ENCODE measurements at regions not wholly inside any gene's neighbourhood (a gene's known extent, or its start where the extent isn't known, plus 50 kb on each side); places are given as distances from the start of the nearest gene placed in this dataset.
A peak's percentile ranks its signal among the peaks of the same experiment; 100 is the strongest.

DNA sequence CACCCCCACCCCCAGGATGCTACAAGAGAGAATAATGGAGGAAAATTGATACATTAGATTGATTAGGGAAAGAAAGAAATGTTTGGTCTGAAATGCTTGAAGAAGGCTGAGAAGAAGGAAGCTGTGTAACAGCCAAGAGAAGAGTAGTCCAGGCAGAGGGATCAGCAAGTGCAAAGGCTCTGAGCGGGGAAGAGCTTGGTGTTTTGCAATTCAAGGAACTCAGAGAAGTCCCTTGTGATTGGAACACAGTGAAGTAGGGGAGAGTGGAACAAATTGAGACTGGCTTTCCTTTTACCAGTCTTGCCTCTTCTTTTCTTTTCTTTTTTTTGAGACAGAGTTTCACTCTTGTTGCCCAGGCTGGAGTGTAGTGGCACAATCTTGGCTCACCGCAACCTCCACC lies 76.6 kb upstream of the CHD6 start:
- FAIRE-seq, result no peak
- TF ChIP-seq JUN (IDR thresholded peaks at IDR 0.05; ENCODE audit: low read depth, low read length) (no peak), FOSL1 (IDR thresholded peaks at IDR 0.05; ENCODE audit: insufficient read depth, low read depth, low read length) (no peak), CTBP2 (IDR thresholded peaks at IDR 0.05; ENCODE audit: borderline replicate concordance, insufficient read depth, insufficient read length, low read length) (no peak), KDM4A (IDR thresholded peaks at IDR 0.05; ENCODE audit: low read depth, low read length, severe bottlenecking) (no peak), CHD1 (IDR thresholded peaks at IDR 0.05; ENCODE audit: low read depth, low read length) (no peak), KDM1A (IDR thresholded peaks at IDR 0.05; ENCODE audit: borderline replicate concordance, low read length) (no peak), RFX5 (IDR thresholded peaks at IDR 0.05; ENCODE audit: borderline replicate concordance, low read depth, low read length) (no peak), NRF1 (IDR thresholded peaks at IDR 0.05; ENCODE audit: low read depth, low read length) (no peak), SP1 (IDR thresholded peaks at IDR 0.05; ENCODE audit: low read depth, low read length) (no peak), SAP30 (IDR thresholded peaks at IDR 0.05; ENCODE audit: insufficient read depth, insufficient replicate concordance, low read length) (no peak), SRF (IDR thresholded peaks at IDR 0.05; ENCODE audit: low read depth, low read length) (no peak), YY1 (IDR thresholded peaks at IDR 0.05; ENCODE audit: low read depth, low read length) (no peak), SUZ12 (IDR thresholded peaks at IDR 0.05; ENCODE audit: low read length) (no peak)
- TF ChIP-seq, protein P1, sequence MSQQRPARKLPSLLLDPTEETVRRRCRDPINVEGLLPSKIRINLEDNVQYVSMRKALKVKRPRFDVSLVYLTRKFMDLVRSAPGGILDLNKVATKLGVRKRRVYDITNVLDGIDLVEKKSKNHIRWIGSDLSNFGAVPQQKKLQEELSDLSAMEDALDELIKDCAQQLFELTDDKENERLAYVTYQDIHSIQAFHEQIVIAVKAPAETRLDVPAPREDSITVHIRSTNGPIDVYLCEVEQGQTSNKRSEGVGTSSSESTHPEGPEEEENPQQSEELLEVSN (IDR thresholded peaks at IDR 0.05), result no peak

More for the DNA sequence above, 76.6 kb upstream of the CHD6 start:
- H2BK15ac ChIP-seq (ENCODE audit: low read length), result no peak overlapping the region
- H3K4ac ChIP-seq (replicated peaks; ENCODE audit: insufficient read length, low read depth, low read length), result no peak overlapping the region
- no peak overlapping the region for H3K14ac ChIP-seq (ENCODE audit: insufficient read length)
- no peaks in the 10 kb centered on the region for H3K9me3 ChIP-seq (ENCODE audit: insufficient read depth in 2 of 2, low read depth in 1 of 2, low read length in 1 of 2)
- peak overlapping the region in 1 of 2 experiments; percentile 65; a peak in 1 of 4 replicates for H3K4me2 ChIP-seq (ENCODE audit: insufficient read depth in 1 of 2, low read depth in 2 of 2, low read length in 2 of 2)
- no peak for DNase-seq (ENCODE audit: low read depth in 1 of 2, low spot score in 2 of 2)
- no peaks in the 10 kb centered on the region for H3K27me3 ChIP-seq (replicated peaks in 1 of 4; ENCODE audit: control insufficient read depth in 3 of 4, extremely low read depth in 1 of 4, insufficient read depth in 3 of 4, low read length in 3 of 4)
- no peak overlapping the region for H4K91ac ChIP-seq (replicated peaks; ENCODE audit: insufficient read length, low read length)
- no peaks in the 10 kb centered on the region for H3K36me3 ChIP-seq (ENCODE audit: control insufficient read depth in 2 of 4, insufficient read depth in 4 of 4, low read length in 3 of 4)
- H4K20me1 ChIP-seq (replicated peaks in 1 of 2; ENCODE audit: control insufficient read depth in 1 of 2, insufficient read depth in 2 of 2, low read length in 2 of 2), result no peaks in the 10 kb centered on the region
- no peak overlapping the region for H2BK12ac ChIP-seq (ENCODE audit: low read depth, low read length)
- no peak overlapping the region for H3K23ac ChIP-seq (ENCODE audit: insufficient read length)
- ChIA-PET CTCF (ENCODE audit: partially characterized antibody) (interaction anchor here (0.5 to 2.0 kb wide), 8 partner anchors 10 to 507 kb away, joined by 3 to 8 read pairs (median 4); no protein-coding TSS in a partner anchor), POLR2A (ENCODE audit: partially characterized antibody) (interaction anchor here (0.6 to 1.1 kb wide), 3 partner anchors 54 to 842 kb away, joined by 3 to 5 read pairs (median 3); no protein-coding TSS in a partner anchor)
- H3K79me1 ChIP-seq (ENCODE audit: low read depth, low read length), result no peaks in the 10 kb centered on the region
- H3K18ac ChIP-seq (ENCODE audit: extremely low read depth, low read length), result no peak overlapping the region
- H2AFZ ChIP-seq (ENCODE audit: low read length), result no peak overlapping the region
- H3K4me1 ChIP-seq (replicated peaks in 1 of 4; ENCODE audit: control insufficient read depth in 3 of 4, insufficient read depth in 4 of 4, low read length in 3 of 4), result peaks cover 0 to 6% (median 1%) of the 10 kb centered on the region in 4 experiments; a peak in 1 of 7 replicates
- no peak overlapping the region for H2BK5ac ChIP-seq (ENCODE audit: low read depth, low read length)
- H3K9ac ChIP-seq (replicated peaks in 1 of 4; ENCODE audit: extremely low read depth in 1 of 4, low read depth in 3 of 4, low read length in 3 of 4), result no peak overlapping the region; a peak in 1 of 7 replicates
- H4K8ac ChIP-seq (ENCODE audit: extremely low read depth, insufficient read depth, low read length), result no peak overlapping the region
- peak overlapping the region; percentile 42; the same call in 1 of the 2 replicates for H2AK5ac ChIP-seq (ENCODE audit: low read depth, low read length)
- 83% methylated on average over 2 of the region's 2 CpGs; no CpG with 5 or more reads in 1 of the 2 experiments for WGBS, 2 experiments (ENCODE audit: extremely low coverage in 1 of 2, insufficient coverage in 1 of 2, insufficient read length in 1 of 2, insufficient replicate concordance in 2 of 2, low coverage in 1 of 2, low lambda C conversion rate in 2 of 2, missing lambda C conversion rate in 1 of 2)
- peak overlapping the region in 1 of 4 experiments; percentile 76; a peak in 2 of 8 replicates for H3K4me3 ChIP-seq (ENCODE audit: extremely low read depth in 1 of 4, insufficient read depth in 2 of 4, low read depth in 3 of 4, low read length in 4 of 4)
- H3K79me2 ChIP-seq (ENCODE audit: control insufficient read depth in 1 of 2, insufficient read depth in 2 of 2, low read length in 2 of 2), result no peaks in the 10 kb centered on the region
- H3K23me2 ChIP-seq (ENCODE audit: low read depth, low read length), result peaks cover 3% of the 10 kb centered on the region; the same call in 1 of the 2 replicates
- no peak overlapping the region for H2BK120ac ChIP-seq (replicated peaks; ENCODE audit: low read depth, low read length)
- no peak overlapping the region for H2BK20ac ChIP-seq (ENCODE audit: low read length)
- no peak overlapping the region for H4K5ac ChIP-seq (ENCODE audit: insufficient read length, low read depth, low read length)
- H3K56ac ChIP-seq (replicated peaks; ENCODE audit: insufficient read length, low read depth, low read length), result no peak overlapping the region
- no peak overlapping the region for H3K27ac ChIP-seq (ENCODE audit: low read depth, low read length)

Data from H1 (cell line).